HepG2 (cell line): ENCODE measurements at regions not wholly inside any gene's neighbourhood (a gene's known extent, or its start where the extent isn't known, plus 50 kb on each side); places are given as distances from the start of the nearest gene placed in this dataset.

ENCODE experiments used
- ATAC-seq: fragments of 200-7000 bp; cut with Tn5 transposase; 3 replicates; pipeline ENCODE4 v1.9.1; 2020; ENCODE audit warnings: mild to moderate bottlenecking, moderate library complexity
- BruUV-seq: library from RNA; stranded (reverse); fragments of 400-500 nt; replicated peaks from 2 replicates; lab custom pipeline; 2021; lab: Mats Ljungman, UMichigan
- CTCF ChIA-PET: fragments of 300-600 bp; formaldehyde crosslinking; extraction: SDS; loops from one replicate; lab custom pipeline; 2021; ENCODE audit warnings: low total read pairs, inconsistent platforms, low intra/inter-chr PET ratio; lab: Yijun Ruan, JAX
- POLR2A ChIA-PET: fragments of 350-600 bp; sonication (Branson Sonifier 250); formaldehyde crosslinking; loops from one replicate; lab custom pipeline; 2020; ENCODE audit warnings: antibody characterized with exemption, inconsistent platforms; lab: Yijun Ruan, JAX
- DNase-seq: peaks from one replicate; pipeline ENCODE4 v3.0.0-alpha.2; 2015; ENCODE audit warnings: low spot score
- FAIRE-seq: peaks from 3 replicates; lab custom pipeline; 2011; peaks lifted over from hg19 to GRCh38; lab: Jason Lieb, UNC
- H2AFZ ChIP-seq: one replicate; pipeline ENCODE4 v1.6.1; 2011; ENCODE audit warnings: low read length, inconsistent platforms
- H3K27ac ChIP-seq: fragments of 300-600 bp; 3 replicates; pipeline ENCODE4 v1.8.0; 2011; ENCODE audit warnings: mixed run types, mild to moderate bottlenecking, mixed read lengths, low read length, inconsistent platforms; ENCODE audit not compliant: insufficient read depth; ENCODE audit errors: extremely low read length
- H3K27me3 ChIP-seq, 2 experiments: fragments of 200-600 bp in 1 of 2; 2 replicates in 1 of 2; 3 replicates in 1 of 2; pipeline versions ENCODE4 v1.6.0 to v1.8.0; 2011; ENCODE audit warnings: low read length in 2 of 2, mild to moderate bottlenecking in 2 of 2, moderate library complexity in 2 of 2, inconsistent platforms in 1 of 2; ENCODE audit not compliant: insufficient read depth in 2 of 2, control insufficient read depth in 1 of 2
- H3K36me3 ChIP-seq, 2 experiments: fragments of 200-600 bp in 1 of 2; replicated peaks in 1 of 2; 2 replicates in 1 of 2; 3 replicates in 1 of 2; pipeline versions ENCODE4 v1.5.1 to v1.8.0; 2011; ENCODE audit warnings: low read length in 2 of 2, inconsistent platforms in 1 of 2; ENCODE audit not compliant: insufficient read depth in 2 of 2, control insufficient read depth in 1 of 2
- H3K4me1 ChIP-seq: 2 replicates; pipeline ENCODE4 v1.5.1; 2012; ENCODE audit warnings: low read length, inconsistent platforms; ENCODE audit not compliant: insufficient read depth
- H3K4me2 ChIP-seq: 2 replicates; pipeline ENCODE4 v1.6.0; 2011; ENCODE audit warnings: low read depth, low read length, inconsistent platforms
- H3K4me3 ChIP-seq, 3 experiments: fragments of 200-600 bp in 1 of 3; sonication (generic), shearing (Covaris generic) in 1 of 3; replicated peaks in 1 of 3; 2 replicates each; pipeline ENCODE4 v1.5.1; 2011 to 2016; ENCODE audit warnings: low read length in 3 of 3, inconsistent platforms in 2 of 3, low read depth in 2 of 3, mild to moderate bottlenecking in 2 of 3, control low read depth in 1 of 3, mixed read lengths in 1 of 3; ENCODE audit not compliant: insufficient read depth in 1 of 3
- H3K79me2 ChIP-seq: one replicate; pipeline ENCODE4 v1.6.1; 2011; ENCODE audit warnings: low read length, inconsistent platforms; ENCODE audit not compliant: insufficient read depth
- H3K9ac ChIP-seq: 2 replicates; pipeline ENCODE4 v1.6.0; 2011; ENCODE audit warnings: mild to moderate bottlenecking, low read depth, low read length, inconsistent platforms; ENCODE audit not compliant: insufficient read depth
- H3K9me3 ChIP-seq: 2 replicates; pipeline ENCODE4 v1.5.1; 2012; ENCODE audit warnings: mild to moderate bottlenecking, low read length
- H4K20me1 ChIP-seq: 2 replicates; pipeline ENCODE4 v1.6.0; 2011; ENCODE audit warnings: inconsistent platforms, mild to moderate bottlenecking, low read length, moderate library complexity; ENCODE audit not compliant: insufficient read depth
- CC2D1A ChIP-seq: sonication (generic); formaldehyde crosslinking; IDR thresholded peaks from 2 replicates; pipeline ENCODE4 v1.8.1; 2023; ENCODE audit warnings: mild to moderate bottlenecking, missing genetic modification reagents
- FLYWCH1 ChIP-seq: sonication (generic); formaldehyde crosslinking; IDR thresholded peaks from 2 replicates; pipeline ENCODE4 v1.8.1; 2023; ENCODE audit warnings: mild to moderate bottlenecking, missing genetic modification reagents
- KLF16 ChIP-seq, 2 experiments: sonication (generic) in 1 of 2; formaldehyde crosslinking in 1 of 2; IDR thresholded peaks; 2 replicates each; pipeline versions ENCODE4 v1.6.1 to v1.8.0; 2016 to 2023; ENCODE audit warnings: missing genetic modification reagents in 2 of 2, missing compliant biosample characterization in 1 of 2
- KMT2A ChIP-seq: sonication (generic); formaldehyde crosslinking; IDR thresholded peaks from 2 replicates; pipeline ENCODE4 v1.4.0; 2020; ENCODE audit warnings: missing genetic modification reagents
- MXD1 ChIP-seq: sonication (generic); formaldehyde crosslinking; IDR thresholded peaks from 2 replicates; pipeline ENCODE4 v1.4.0; 2020; ENCODE audit warnings: mild to moderate bottlenecking, missing genetic modification reagents
- SRF ChIP-seq: IDR thresholded peaks from 2 replicates; pipeline ENCODE4 v1.6.1; 2011; ENCODE audit warnings: mild to moderate bottlenecking, low read depth, low read length, moderate library complexity
- SRSF4 ChIP-seq: fragments of 200-400 bp; formaldehyde crosslinking; IDR thresholded peaks from one replicate; pipeline ENCODE4 v1.6.1; 2018; ENCODE audit warnings: mild to moderate bottlenecking, low read depth, low read length, moderate library complexity; ENCODE audit not compliant: poor library complexity, severe bottlenecking
- THAP8 ChIP-seq: sonication (generic); formaldehyde crosslinking; IDR thresholded peaks from 2 replicates; pipeline ENCODE4 v1.5.1; 2020; ENCODE audit warnings: missing genetic modification reagents, mild to moderate bottlenecking, borderline replicate concordance
- XBP1 ChIP-seq: sonication (generic); formaldehyde crosslinking; IDR thresholded peaks from 2 replicates; pipeline ENCODE4 v1.5.0; 2020; ENCODE audit warnings: missing genetic modification reagents
- ZBTB37 ChIP-seq: sonication (generic); formaldehyde crosslinking; IDR thresholded peaks from 2 replicates; pipeline ENCODE4 v1.4.0; 2020; ENCODE audit warnings: mild to moderate bottlenecking, missing genetic modification reagents
- ZNF367 ChIP-seq: sonication (generic); formaldehyde crosslinking; IDR thresholded peaks from 2 replicates; pipeline ENCODE4 v1.4.0; 2020; ENCODE audit warnings: missing genetic modification reagents, borderline replicate concordance
- ZNF816 ChIP-seq: sonication (generic); formaldehyde crosslinking; IDR thresholded peaks from 2 replicates; pipeline ENCODE4 v1.8.0; 2022; ENCODE audit warnings: missing genetic modification reagents, mild to moderate bottlenecking, borderline replicate concordance
- whole genome bisulfite sequencing: methylation state at CpG from one replicate; pipeline ENCODE4 v1.1.6; 2017; ENCODE audit warnings: low lambda C conversion rate; 5-methylcytosine and 5-hydroxymethylcytosine counted together
- in situ Hi-C: cut with HindIII; loops from 2 replicates; pipeline ENCODE4 v1.10.0; 2017; ENCODE audit warnings: low pct_unique_long_range_greater_than_20kb; ENCODE audit not compliant: extremely low pct_ligation_motif_present
- intact Hi-C: fragments of 100-400 bp; cut with micrococcal nuclease; formaldehyde crosslinking; loops from one replicate; pipeline ENCODE4 v1.10.0; 2022; ENCODE audit not compliant: unreplicated experiment

- H3K4me3 ChIP-seq, result no peak overlapping the region
- H3K4me2 ChIP-seq, result no peak overlapping the region
- H3K79me2 ChIP-seq, result no peaks in the 10 kb centered on the region
- in situ Hi-C loops, result loop anchor here (25.0 kb wide), 3 partner anchors 758 to 1358 kb away; no protein-coding TSS in a partner anchor
- no peaks in the 10 kb centered on the region for H3K4me1 ChIP-seq
- H4K20me1 ChIP-seq, result no peaks in the 10 kb centered on the region
- ChIA-PET CTCF (no interaction called here), POLR2A (no interaction called here)
- FAIRE-seq (no peak), ATAC-seq (no peak), DNase-seq (no peak)
- no peak overlapping the region for H2AFZ ChIP-seq
- H3K9me3 ChIP-seq, result no peaks in the 10 kb centered on the region
- no peak overlapping the region for H3K9ac ChIP-seq
- H3K27ac ChIP-seq, result no peak overlapping the region
- no TSS peak for BruUV-seq
- intact Hi-C loops, result loop anchor here (5.0 to 10.0 kb wide), 4 partner anchors 345 to 1355 kb away; no protein-coding TSS in a partner anchor
- 21% methylated on average over 5 of the region's 5 CpGs for WGBS
- TF ChIP-seq XBP1 (no peak), ZNF816 (CRISPR knock-in tag) (no peak), FLYWCH1 (no peak), ZBTB37 (CRISPR knock-in tag) (no peak), ZNF367 (CRISPR knock-in tag) (no peak), MXD1 (no peak), THAP8 (no peak), CC2D1A (CRISPR knock-in tag) (no peak), SRSF4 (no peak), KMT2A (CRISPR knock-in tag) (no peak), KLF16 (CRISPR knock-in tag; IDR thresholded peaks at IDR 0.05) (no peak), SRF (no peak)
- H3K36me3 ChIP-seq, result no peaks in the 10 kb centered on the region
- H3K27me3 ChIP-seq, result no peaks in the 10 kb centered on the region
These were observed 351.3 kb downstream of the CRPPA start for GRCh38 chr7:16069998-16070397.
